ENCODE measurements at regions not wholly inside any gene's neighbourhood (a gene's known extent, or its start where the extent isn't known, plus 50 kb on each side); places are given as distances from the start of the nearest gene placed in this dataset.

DNA sequence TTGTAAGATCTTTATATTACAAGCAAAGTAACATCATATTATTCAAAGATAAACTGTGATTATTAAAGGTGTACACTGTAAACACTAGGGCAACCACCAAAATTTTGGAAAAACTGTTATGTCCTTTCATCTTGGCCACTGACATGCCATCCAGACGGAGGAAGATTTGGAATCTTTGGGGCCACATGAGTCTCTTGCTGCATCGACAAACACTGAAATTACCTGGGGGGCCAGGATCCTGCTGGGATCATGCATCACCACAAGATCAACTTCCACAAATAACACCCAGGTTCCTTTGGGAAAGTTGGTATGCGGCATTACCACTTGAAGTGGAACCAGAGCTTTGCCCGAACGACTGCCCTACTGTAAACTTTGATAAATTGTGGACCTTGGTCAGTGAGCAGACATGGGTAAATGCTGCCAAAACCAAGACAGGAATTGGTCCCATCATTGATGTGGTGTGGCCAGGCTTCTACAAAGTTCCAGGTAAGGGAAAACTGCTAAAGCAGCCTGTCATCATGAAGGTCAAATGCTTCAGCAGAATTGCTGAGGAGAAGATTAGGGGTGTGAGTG is 110.6 kb upstream of the UXS1 start:
- H3K27ac ChIP-seq = no peak overlapping the region
- TF ChIP-seq CTCF (conservative IDR thresholded peaks at IDR 0.05) (no peak), ZFX (IDR thresholded peaks at IDR 0.05) (no peak)

GRCh38 chr2:106299696-106300095 is 105.6 kb upstream of the UXS1 start:
- TF ChIP-seq CTCF (conservative IDR thresholded peaks at IDR 0.05) = no peak
- TF ChIP-seq ZFX (IDR thresholded peaks at IDR 0.05) = no peak
- no peak overlapping the region for H3K27ac ChIP-seq

- TF ChIP-seq ZFX (IDR thresholded peaks at IDR 0.05) = no peak
- TF ChIP-seq CTCF (conservative IDR thresholded peaks at IDR 0.05) = no peak
- no peak overlapping the region for H3K27ac ChIP-seq
Observed at GRCh38 chr2:106296182-106296815, 102.2 kb upstream of the UXS1 start.

- TF ChIP-seq ZFX (IDR thresholded peaks at IDR 0.05) = no peak
- no peak for TF ChIP-seq CTCF (conservative IDR thresholded peaks at IDR 0.05)
- H3K27ac ChIP-seq = no peak overlapping the region
Observed at GRCh38 chr2:106294182-106294581, 100.1 kb upstream of the UXS1 start.

DNA sequence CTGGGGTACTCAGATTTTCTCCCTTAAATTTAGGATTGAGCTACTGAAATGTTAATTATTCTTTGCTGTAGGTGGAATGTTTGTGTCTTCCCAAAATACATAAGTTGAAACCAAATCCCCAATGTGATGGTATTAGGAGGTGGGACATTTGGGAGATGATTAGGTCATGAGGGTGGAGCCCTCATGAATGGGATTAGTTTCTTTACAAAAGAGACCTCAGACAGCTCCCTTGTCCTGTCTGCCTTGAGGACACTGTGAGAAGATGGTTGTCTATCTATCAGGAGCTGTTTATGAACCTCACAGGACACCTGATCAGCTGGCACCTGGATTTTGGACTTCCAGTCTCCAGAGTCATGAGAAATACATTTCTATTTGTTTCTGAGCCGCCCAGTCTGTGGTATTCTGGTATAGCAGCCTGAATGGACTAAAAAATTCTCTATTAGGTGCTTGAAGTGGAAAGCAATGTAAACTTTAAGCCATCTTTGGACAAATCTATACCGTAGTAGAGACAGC is 99.2 kb upstream of the UXS1 start:
- TF ChIP-seq CTCF (conservative IDR thresholded peaks at IDR 0.05) = no peak
- TF ChIP-seq ZFX (IDR thresholded peaks at IDR 0.05) = no peak
- H3K27ac ChIP-seq = no peak overlapping the region

DNA sequence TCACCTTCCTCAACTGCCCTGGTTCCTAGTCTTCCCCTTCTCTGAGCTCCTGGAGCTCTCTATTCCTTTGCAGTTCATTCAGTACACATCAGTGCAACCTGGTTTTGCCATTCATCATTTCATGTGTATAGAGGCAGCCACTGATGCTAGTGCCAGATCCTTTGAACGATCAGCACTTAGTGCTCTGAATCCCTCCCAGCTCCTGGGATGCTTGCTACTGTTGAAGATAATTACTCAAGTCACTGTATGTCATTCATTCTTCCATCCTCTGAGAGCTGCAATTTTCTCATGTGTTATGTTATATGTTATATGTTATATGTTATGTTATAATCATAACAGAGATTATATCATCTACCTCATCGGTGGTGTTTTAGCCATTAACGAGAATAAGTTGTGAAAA is 98.5 kb upstream of the UXS1 start:
- H3K27ac ChIP-seq = no peak overlapping the region

More for the DNA sequence above, 98.5 kb upstream of the UXS1 start:
- TF ChIP-seq ZFX (IDR thresholded peaks at IDR 0.05) (no peak), CTCF (conservative IDR thresholded peaks at IDR 0.05) (no peak)
